ENCODE measurements at regions not wholly inside any gene's neighbourhood (a gene's known extent, or its start where the extent isn't known, plus 50 kb on each side); places are given as distances from the start of the nearest gene placed in this dataset.
A peak's percentile ranks its signal among the peaks of the same experiment; 100 is the strongest.

DNA sequence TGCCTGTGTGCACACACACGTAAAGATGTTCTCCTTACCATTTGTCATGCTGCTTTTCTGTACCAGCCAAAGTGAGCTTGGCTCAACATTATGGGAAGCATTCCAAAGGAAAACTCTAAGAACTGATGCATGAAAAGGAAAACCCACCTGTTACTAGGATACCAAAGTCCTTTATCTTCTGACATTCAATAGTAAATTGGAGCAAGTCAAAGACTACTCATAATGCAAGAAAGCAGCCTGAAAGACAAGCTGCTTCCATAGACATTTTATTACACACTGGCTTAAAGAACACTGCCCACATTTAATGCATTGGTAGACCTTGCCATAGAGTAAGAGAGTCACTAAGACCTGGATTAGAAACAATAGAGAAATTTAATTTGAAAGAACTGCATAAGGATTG, 159.0 kb downstream of the LRIG3 start:
- peak in 1 of 2 experiments; percentile 26 for DNase-seq

GRCh38 chr12:58764100-58764953, 156.0 kb downstream of the LRIG3 start:
- no peak for DNase-seq

DNA sequence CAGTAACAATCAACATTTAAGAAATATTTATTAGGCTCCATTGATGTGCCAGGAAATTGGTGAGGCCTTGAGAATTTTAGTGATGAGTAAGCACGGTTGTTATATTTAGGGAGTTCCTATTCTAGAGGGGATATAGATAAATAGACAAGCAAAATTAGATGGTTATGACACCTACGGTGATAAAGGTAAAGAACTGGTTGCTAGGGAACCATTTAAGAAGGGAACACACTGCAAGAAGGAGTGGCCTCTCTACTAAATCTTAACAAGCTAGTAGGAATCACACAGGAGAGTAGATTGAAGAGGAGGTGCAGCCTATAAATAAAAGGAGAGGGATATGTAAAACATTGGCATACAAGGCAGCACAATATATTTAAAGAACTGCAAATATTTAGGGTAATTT, 155.2 kb downstream of the LRIG3 start:
- DNase-seq = no peak

DNA sequence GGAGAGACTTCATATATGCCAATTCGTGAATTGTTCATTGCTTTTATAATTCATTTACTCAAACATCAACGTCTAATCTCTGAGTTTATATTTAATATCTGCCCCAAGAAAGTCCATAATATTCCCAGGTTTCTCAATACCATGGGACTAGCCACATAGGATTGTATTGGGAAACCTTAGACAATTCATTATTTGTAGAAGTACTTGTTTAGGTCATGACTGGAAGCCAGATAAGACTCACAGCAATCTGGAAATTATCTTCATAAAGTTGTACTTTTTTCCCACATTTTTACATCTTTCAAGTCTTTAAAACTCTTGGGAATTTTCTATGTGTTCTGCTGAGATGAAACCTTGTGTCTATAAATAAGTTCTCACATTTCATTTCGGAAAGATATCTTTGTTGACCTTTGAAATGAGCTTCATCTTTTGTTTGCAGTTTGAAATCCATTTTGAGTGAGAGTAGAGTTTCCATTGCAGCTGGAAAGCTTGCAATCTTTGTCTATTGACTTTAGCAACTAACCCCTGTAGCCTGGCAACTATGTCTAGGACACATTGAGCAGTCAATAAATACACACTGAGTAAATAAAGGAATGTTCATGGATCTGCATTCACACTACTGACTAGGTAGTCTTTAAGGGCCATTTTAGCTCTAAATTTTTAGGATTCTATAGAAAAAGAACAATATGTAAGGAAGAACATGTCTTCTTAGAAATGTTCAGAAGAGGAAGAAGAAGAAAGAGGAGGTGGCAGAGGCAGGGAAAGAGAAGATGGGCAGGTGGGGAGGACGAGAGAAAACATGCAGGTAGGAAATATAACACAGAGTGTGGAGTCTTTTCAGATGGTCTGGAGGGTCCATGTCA, 154.4 kb downstream of the LRIG3 start:
- DNase-seq = no peak

DNA sequence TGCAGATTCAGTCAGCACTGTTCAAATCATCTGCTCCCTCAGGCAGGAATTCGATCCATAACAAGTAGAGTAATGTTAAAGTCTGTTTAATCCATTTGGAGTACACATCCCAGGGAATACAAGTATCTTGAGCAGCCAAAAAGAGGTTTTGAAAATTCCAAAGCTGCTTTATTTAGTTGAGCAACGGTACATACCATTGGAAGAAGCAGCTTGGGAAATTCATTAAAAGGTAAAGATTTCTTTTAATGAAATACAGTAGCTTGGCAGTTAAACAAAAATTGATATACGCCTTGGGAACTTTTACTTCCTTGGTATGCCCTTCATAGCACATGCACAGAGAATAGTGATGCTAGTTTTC, 153.8 kb downstream of the LRIG3 start:
- no peak for DNase-seq

- DNase-seq = no peak
Observed at GRCh38 chr12:58767496-58767895, 152.8 kb downstream of the LRIG3 start.

GRCh38 chr12:58773986-58774385, 146.3 kb downstream of the LRIG3 start:
- DNase-seq = peak in 1 of 2 experiments; percentile 20

GRCh38 chr12:58774731-58775130, 145.6 kb downstream of the LRIG3 start:
- DNase-seq = no peak

DNA sequence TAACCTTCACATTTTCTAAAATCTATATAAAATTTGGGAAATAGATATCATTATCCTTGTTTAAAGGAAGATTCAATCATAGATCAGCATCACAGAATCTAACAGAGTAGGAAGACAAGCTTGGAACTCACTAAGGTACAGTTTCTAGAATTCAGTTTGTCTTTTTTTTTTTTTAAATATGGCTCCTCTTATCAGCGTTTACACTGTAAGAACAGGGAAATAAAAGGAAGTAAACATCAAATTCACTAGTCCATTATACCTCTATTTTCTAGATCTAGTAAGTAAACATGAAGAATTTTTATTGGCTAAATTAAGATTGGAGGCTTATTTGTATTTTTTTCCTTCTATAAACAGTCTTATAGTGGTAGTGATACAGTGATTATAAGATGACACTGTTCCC, 144.9 kb downstream of the LRIG3 start:
- no peak for DNase-seq

DNA sequence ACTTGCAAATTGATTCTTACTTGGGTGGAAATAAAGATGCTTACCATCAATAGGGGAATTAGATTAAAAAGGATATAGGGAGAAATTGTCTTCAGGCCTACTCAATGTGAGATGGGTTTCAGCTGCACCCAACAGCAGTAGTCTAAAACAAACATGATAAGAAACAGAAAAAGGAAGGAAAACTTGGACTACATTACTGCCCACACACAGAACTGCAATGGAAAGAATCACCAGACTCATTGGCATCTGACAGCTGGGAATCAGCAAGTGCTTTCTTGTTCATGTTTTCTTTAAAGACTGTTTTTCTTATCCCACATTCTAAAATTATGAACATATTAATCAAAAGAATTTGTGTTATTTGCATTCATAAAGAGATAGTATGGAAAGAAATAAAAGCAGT, 144.2 kb downstream of the LRIG3 start:
- DNase-seq = no peak

DNA sequence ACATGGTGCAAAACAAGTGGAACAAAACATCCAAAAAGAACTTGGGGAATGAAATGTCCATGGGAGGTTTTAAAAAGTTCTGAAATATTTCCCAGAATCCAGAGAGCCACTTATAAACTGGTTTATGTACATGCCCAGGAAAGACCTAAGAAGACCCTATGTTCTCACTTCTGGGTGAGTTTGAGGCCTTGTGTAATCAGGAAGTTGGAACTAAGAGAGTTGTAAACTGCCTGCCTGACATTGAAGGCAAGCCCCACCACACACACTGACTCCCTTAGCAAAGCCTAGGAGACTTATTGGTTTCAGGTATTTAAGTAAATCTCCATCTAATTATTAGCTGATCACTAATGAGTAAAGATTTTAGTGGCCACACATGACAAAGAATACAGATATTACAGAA, 142.5 kb downstream of the LRIG3 start:
- no peak for DNase-seq

- no peak for DNase-seq
Observed at GRCh38 chr12:58781609-58782008, 138.7 kb downstream of the LRIG3 start.

GRCh38 chr12:58787021-58787760, 133.1 kb downstream of the LRIG3 start:
- DNase-seq = no peak

- no peak for DNase-seq
Observed at GRCh38 chr12:58794859-58795258, 125.4 kb downstream of the LRIG3 start.

GRCh38 chr12:58795825-58796224, 124.5 kb downstream of the LRIG3 start:
- no peak for DNase-seq

DNA sequence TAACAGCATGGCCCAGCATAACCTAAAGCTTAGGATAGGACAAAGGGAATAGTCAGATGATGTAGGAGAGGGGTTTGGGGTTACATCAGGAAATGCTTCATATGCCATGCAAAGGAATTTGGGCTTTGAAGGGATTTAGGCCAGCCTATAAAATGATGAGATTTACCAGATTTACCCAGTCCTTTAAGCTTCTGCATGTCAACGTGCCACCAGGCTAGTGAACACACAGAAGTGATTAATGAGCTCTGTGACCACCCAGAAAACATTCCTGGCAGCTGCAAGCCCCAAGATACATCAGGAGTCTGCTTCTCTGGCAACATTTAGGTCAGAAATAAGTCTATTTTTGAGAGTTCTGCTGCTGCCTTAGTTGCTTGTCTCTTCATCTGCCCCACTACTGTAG, 118.3 kb downstream of the LRIG3 start:
- DNase-seq = no peak

DNA sequence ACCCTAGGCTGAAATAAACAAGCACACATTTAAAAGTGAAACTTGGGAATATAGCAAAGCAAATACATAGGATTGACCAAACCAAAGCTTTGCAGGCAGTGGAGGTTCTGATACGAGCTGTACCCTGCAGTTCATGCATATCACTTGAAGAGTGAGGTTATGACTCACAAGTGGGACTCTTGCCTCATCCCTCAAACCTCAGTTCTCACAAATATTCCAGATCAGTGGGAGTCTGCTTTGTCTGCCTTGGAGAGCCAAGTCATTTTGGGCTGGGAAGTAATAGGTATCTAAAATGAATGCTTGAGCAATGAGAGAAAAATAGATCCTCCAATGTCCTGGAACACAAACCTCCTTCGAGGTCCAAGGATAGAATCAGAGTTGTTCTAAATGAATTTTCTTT, 116.4 kb downstream of the LRIG3 start:
- no peak for DNase-seq

DNA sequence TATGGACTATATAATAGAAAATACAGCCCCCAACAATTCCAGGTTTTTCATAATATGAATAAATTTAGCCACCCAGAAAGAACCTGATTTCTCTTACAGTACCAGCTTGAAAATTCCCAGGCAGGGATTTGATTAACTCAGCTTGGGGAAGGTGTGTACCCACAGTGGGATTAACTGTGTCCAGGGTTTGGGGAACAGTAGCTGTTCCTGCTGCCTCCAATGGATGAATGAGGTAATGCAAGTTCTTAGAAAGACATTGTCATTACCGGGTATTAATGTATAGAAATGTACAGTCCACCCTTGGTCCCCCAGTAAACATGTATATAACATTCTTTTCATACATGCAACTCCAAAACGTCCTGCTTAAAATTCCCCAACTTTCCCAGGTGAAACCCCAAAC, 115.6 kb downstream of the LRIG3 start:
- no peak for DNase-seq

DNA sequence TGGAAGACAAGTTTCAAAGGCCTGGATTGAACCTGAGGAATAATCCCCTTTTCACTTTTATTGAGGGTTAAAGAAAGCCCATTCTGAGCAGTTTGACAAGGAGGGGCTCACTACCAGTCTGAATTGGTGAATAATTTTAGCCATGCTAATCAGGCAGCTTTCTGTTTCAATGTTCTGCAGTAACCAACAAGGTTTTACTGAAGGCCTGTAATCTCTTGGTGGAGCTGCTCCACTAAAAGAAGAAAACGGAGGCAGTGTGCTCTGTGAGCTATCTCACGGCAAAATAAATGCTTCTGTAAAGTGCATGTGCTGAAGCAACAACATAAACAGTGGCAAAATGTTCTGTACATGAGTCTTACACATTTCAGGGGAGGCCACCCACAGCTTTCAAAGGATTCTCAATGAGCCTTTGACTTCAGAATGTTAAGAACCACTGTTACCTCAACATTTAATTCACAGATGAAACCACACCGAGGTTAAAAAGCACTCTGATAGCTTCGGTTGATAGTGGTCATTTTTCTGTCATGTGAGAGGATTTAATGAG, 111.2 kb downstream of the LRIG3 start:
- no peak for DNase-seq

DNA sequence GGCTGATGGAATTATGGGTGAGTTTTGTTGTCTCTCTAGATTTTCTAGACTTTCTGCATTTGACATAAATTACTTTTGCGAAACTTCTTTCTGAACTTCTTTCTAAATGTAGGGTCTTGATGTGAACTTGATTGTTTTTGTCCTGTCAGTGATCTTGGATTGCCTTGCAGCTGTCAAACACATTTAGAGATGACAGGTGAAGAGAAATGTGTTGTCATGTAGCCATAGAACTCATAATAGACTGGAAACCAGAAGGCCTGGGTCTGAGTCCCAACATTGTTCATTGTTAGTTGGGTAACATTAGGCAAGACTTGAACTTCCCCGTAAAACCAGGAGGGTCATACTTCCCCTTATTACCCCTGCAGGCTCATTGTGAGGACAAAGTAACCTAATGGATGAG, 109.0 kb downstream of the LRIG3 start:
- DNase-seq = no peak

GRCh38 chr12:58812214-58812613, 108.1 kb downstream of the LRIG3 start:
- no peak for DNase-seq

- DNase-seq = no peak
Observed at GRCh38 chr12:58814036-58814435, 106.3 kb downstream of the LRIG3 start.

GRCh38 chr12:58815235-58815634, 105.1 kb downstream of the LRIG3 start:
- no peak for DNase-seq

All from NCI-H446 (cell line).